ENCODE measurements at regions not wholly inside any gene's neighbourhood (a gene's known extent, or its start where the extent isn't known, plus 50 kb on each side); places are given as distances from the start of the nearest gene placed in this dataset.

- DNase-seq, result no peak
Observed at GRCh38 chr5:39580702-39581453, 156.1 kb upstream of the DAB2 start.

GRCh38 chr5:39579750-39580149, 155.0 kb upstream of the DAB2 start:
- DNase-seq, result no peak

- DNase-seq, result peak; percentile 40
Observed at GRCh38 chr5:39578887-39579497, 154.2 kb upstream of the DAB2 start.

- no peak for DNase-seq
Observed at GRCh38 chr5:39577529-39577928, 152.7 kb upstream of the DAB2 start.

GRCh38 chr5:39570403-39571027, 145.7 kb upstream of the DAB2 start:
- DNase-seq, result peak; percentile 68

- no peak for DNase-seq
Observed at GRCh38 chr5:39569857-39570256, 145.1 kb upstream of the DAB2 start.

- DNase-seq, result no peak
Observed at GRCh38 chr5:39566891-39567290, 142.1 kb upstream of the DAB2 start.

GRCh38 chr5:39566029-39566428, 141.2 kb upstream of the DAB2 start:
- no peak for DNase-seq

- no peak for DNase-seq
Observed at GRCh38 chr5:39561421-39561820, 136.6 kb upstream of the DAB2 start.

- DNase-seq, result no peak
Observed at GRCh38 chr5:39560726-39561125, 135.9 kb upstream of the DAB2 start.

- DNase-seq, result no peak
Observed at GRCh38 chr5:39559923-39560322, 135.1 kb upstream of the DAB2 start.

- no peak for DNase-seq
Observed at GRCh38 chr5:39558541-39558940, 133.8 kb upstream of the DAB2 start.

- no peak for DNase-seq
Observed at GRCh38 chr5:39555788-39556187, 131.0 kb upstream of the DAB2 start.

- DNase-seq, result peak; percentile 84
Observed at GRCh38 chr5:39547553-39548154, 122.9 kb upstream of the DAB2 start.

- DNase-seq, result no peak
Observed at GRCh38 chr5:39544941-39545340, 120.2 kb upstream of the DAB2 start.

- DNase-seq, result peak; percentile 75
Observed at GRCh38 chr5:39543335-39543734, 118.6 kb upstream of the DAB2 start.

GRCh38 chr5:39542511-39543285, 117.9 kb upstream of the DAB2 start:
- DNase-seq, result no peak

- peak; percentile 23 for DNase-seq
Observed at GRCh38 chr5:39541920-39542319, 117.1 kb upstream of the DAB2 start.

- no peak for DNase-seq
Observed at GRCh38 chr5:39539470-39539869, 114.7 kb upstream of the DAB2 start.

- no peak for DNase-seq
Observed at GRCh38 chr5:39534690-39535089, 109.9 kb upstream of the DAB2 start.

- no peak for DNase-seq
Observed at GRCh38 chr5:39533749-39534148, 109.0 kb upstream of the DAB2 start.

GRCh38 chr5:39532511-39532910, 107.7 kb upstream of the DAB2 start:
- DNase-seq, result no peak

- no peak for DNase-seq
Observed at GRCh38 chr5:39531306-39531705, 106.5 kb upstream of the DAB2 start.
